AG04449 (cell line): ENCODE measurements at regions not wholly inside any gene's neighbourhood (a gene's known extent, or its start where the extent isn't known, plus 50 kb on each side); places are given as distances from the start of the nearest gene placed in this dataset.

ENCODE experiments used
- CTCF ChIA-PET: fragments of 350-600 bp; formaldehyde crosslinking; extraction: SDS; loops from one replicate; lab custom pipeline; 2021; ENCODE audit warnings: antibody characterized with exemption; lab: Yijun Ruan, JAX
- POLR2A ChIA-PET: fragments of 400-600, 350-600 bp; formaldehyde crosslinking; extraction: SDS; loops from one replicate; lab custom pipeline; 2020; ENCODE audit warnings: antibody characterized with exemption, inconsistent platforms; lab: Yijun Ruan, JAX
- DNase-seq: peaks from one replicate; pipeline ENCODE4 v3.0.0-alpha.2; 2010; ENCODE audit warnings: low read depth, low spot score
- H3K4me3 ChIP-seq: 2 replicates; pipeline ENCODE4 v1.5.1; 2011; ENCODE audit warnings: low read depth, mild to moderate bottlenecking, control low read depth, low read length
- CTCF ChIP-seq: IDR thresholded peaks from one replicate; pipeline ENCODE4 v1.5.1; 2011; ENCODE audit warnings: mild to moderate bottlenecking, moderate library complexity, low read length, control low read depth, inconsistent platforms; ENCODE audit not compliant: insufficient read depth; ENCODE audit errors: missing control alignments

DNA sequence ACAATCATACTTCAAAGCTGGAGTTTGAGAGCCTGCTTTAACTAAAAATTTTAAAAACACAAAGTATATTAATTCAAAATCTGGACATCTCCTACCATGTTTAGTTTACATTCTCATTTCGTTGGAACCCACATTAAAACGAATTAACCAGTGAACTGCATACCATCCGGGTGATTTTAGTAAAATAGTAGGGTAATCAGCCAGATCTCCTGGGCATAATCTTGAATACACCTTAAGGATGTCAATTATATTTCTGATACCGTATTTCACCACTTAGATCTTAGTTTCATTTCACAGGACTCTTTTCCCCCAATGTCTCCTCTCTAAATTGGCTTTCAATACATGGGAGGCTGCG, 175.6 kb upstream of the PFKP start:
- TF ChIP-seq CTCF: no peak
- DNase-seq: no peak

GRCh38 chr10:2891073-2891769, 176.1 kb upstream of the PFKP start:
- DNase-seq: no peak
- no peak for TF ChIP-seq CTCF
- ChIA-PET CTCF (no interaction called here), POLR2A (no interaction called here)
- no peak overlapping the region for H3K4me3 ChIP-seq

More for the DNA sequence above, 175.6 kb upstream of the PFKP start:
- ChIA-PET CTCF (no interaction called here), POLR2A (no interaction called here)
- H3K4me3 ChIP-seq: no peak overlapping the region

GRCh38 chr10:2890093-2890492, 177.3 kb upstream of the PFKP start:
- no peak for TF ChIP-seq CTCF
- POLR2A ChIA-PET: no interaction called here
- CTCF ChIA-PET: no interaction called here
- DNase-seq: no peak
- H3K4me3 ChIP-seq: no peak overlapping the region

- POLR2A ChIA-PET: no interaction called here
Measured at GRCh38 chr10:2888403-2889004, 178.8 kb upstream of the PFKP start.

DNA sequence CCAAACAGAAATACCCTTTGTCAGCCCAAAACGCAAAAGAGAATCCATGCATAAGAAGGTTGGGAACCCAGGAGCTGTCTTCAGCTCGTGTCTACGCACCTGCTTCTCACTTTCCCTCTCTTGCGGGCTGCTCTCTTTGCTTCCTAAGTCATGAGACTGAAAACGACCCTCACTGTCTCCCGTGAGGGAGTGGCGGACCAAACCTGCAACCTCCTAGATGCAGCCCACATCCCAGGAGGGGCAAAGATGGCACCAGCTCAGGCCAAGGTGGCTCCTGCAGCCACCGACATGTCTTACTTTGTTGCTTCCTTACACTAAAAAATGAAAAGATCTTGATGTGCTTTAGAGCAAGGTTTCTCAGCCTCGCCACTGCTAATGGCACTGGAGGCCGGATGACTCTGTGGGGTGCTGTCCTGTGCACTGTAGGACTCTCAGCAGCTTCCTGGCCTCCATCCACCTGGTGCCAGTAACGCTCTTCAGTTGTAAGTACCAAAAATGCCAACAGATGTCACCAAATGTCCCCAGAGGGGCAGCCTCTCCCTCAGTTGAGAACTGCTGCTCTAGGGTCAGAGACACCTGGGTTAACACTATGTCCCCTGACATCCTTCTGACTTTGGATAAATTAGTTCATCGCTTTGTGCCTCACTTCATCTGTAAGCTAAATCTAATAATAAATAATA, 179.8 kb upstream of the PFKP start:
- H3K4me3 ChIP-seq: no peak overlapping the region
- ChIA-PET POLR2A (no interaction called here), CTCF (no interaction called here)
- DNase-seq: no peak
- TF ChIP-seq CTCF: no peak

More at GRCh38 chr10:2888403-2889004, 178.8 kb upstream of the PFKP start:
- H3K4me3 ChIP-seq: no peak overlapping the region
- no peak for TF ChIP-seq CTCF
- CTCF ChIA-PET: no interaction called here
- no peak for DNase-seq

GRCh38 chr10:2886662-2887061, 180.7 kb upstream of the PFKP start:
- CTCF ChIA-PET: no interaction called here
- H3K4me3 ChIP-seq: no peak overlapping the region
- POLR2A ChIA-PET: no interaction called here
- DNase-seq: no peak
- TF ChIP-seq CTCF: no peak
